Esophagus squamous epithelium (tissue), 4 donors: ENCODE measurements at regions not wholly inside any gene's neighbourhood (a gene's known extent, or its start where the extent isn't known, plus 50 kb on each side); places are given as distances from the start of the nearest gene placed in this dataset.

Experiments used
- POLR2A ChIP-seq, 4 donors: fragments of 450-650 bp; IDR thresholded peaks; one replicate each; pipeline ENCODE4 v1.6.1; 2017; ENCODE audit warnings: antibody characterized with exemption in 4 of 4, mild to moderate bottlenecking in 4 of 4, moderate library complexity in 3 of 4
- TF ChIP-seq, protein P1 (sequence below), 6 experiments: fragments of 450-650 bp in 4 of 6; fragments of 200-600 bp in 2 of 6; sonication (generic) in 2 of 6; IDR thresholded peaks; one replicate each; pipeline ENCODE4 v1.5.1; 2016 to 2019; ENCODE audit warnings: antibody characterized with exemption in 6 of 6, mild to moderate bottlenecking in 4 of 6, moderate library complexity in 4 of 6

DNA sequence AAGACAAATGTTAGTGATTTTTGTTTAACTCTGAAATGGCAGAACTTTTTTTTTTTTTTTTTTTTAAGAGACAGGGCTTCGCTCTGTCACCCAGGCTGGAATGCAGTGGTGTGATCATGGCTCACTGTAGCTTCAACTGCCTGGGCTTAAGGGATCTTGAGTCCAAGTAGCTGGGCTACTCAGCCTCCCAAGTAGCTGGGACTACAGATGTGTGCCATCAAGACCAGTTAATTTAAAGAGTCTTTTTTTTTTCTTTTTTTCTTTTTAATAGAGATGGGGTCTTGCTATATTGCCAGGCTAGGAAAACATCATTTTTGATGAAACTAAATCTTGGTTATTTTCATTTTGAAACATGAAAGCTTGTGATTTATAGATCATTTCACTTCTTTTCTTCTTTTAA, 91.6 kb upstream of the PTCH1 start:
- TF ChIP-seq, protein P1, sequence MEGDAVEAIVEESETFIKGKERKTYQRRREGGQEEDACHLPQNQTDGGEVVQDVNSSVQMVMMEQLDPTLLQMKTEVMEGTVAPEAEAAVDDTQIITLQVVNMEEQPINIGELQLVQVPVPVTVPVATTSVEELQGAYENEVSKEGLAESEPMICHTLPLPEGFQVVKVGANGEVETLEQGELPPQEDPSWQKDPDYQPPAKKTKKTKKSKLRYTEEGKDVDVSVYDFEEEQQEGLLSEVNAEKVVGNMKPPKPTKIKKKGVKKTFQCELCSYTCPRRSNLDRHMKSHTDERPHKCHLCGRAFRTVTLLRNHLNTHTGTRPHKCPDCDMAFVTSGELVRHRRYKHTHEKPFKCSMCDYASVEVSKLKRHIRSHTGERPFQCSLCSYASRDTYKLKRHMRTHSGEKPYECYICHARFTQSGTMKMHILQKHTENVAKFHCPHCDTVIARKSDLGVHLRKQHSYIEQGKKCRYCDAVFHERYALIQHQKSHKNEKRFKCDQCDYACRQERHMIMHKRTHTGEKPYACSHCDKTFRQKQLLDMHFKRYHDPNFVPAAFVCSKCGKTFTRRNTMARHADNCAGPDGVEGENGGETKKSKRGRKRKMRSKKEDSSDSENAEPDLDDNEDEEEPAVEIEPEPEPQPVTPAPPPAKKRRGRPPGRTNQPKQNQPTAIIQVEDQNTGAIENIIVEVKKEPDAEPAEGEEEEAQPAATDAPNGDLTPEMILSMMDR (IDR thresholded peaks at IDR 0.05): no peak
- no peak for TF ChIP-seq POLR2A (IDR thresholded peaks at IDR 0.05)
